Activated CD4-positive, alpha-beta T cell treated with anti-CD3 and anti-CD28 coated beads for 36 hours (primary cell): ENCODE measurements at regions not wholly inside any gene's neighbourhood (a gene's known extent, or its start where the extent isn't known, plus 50 kb on each side); places are given as distances from the start of the nearest gene placed in this dataset.
A peak's percentile ranks its signal among the peaks of the same experiment; 100 is the strongest.
"Not testable (repeated sequence)": the region's sequence is repeated elsewhere in the genome, so short reads cannot be mapped to it uniquely, and the experiment has no call there.

Experiments used
- ATAC-seq: fragments of 200-7000 bp; cut with Tn5 transposase; one replicate; pipeline ENCODE4 v1.10.0; 2021; ENCODE audit warnings: mild to moderate bottlenecking, moderate library complexity
- CTCF ChIA-PET: fragments of 350-600 bp; sonication (Branson Sonifier 250); formaldehyde crosslinking; loops from one replicate; lab custom pipeline; 2021; ENCODE audit warnings: antibody characterized with exemption; lab: Charles Lee
- POLR2A ChIA-PET: fragments of 350-600 bp; sonication (Branson Sonifier 250); formaldehyde crosslinking; loops from one replicate; lab custom pipeline; 2021; ENCODE audit warnings: antibody characterized with exemption, inconsistent platforms; lab: Charles Lee
- DNase-seq: peaks from one replicate; pipeline ENCODE4 v3.0.0-alpha.2; 2020
- H3K27ac Mint-ChIP-seq: one replicate; pipeline ENCODE4 v1.8.0; 2021; ENCODE audit warnings: mixed read lengths
- H3K27me3 Mint-ChIP-seq: one replicate; pipeline ENCODE4 v1.8.0; 2021; ENCODE audit warnings: mixed read lengths
- H3K36me3 Mint-ChIP-seq: one replicate; pipeline ENCODE4 v1.8.0; 2021; ENCODE audit warnings: low read depth, mixed read lengths
- H3K4me1 Mint-ChIP-seq: one replicate; pipeline ENCODE4 v1.8.0; 2021; ENCODE audit warnings: mixed read lengths
- H3K4me3 Mint-ChIP-seq: one replicate; pipeline ENCODE4 v1.8.0; 2021; ENCODE audit warnings: mild to moderate bottlenecking, moderate library complexity, mixed read lengths
- H3K9me3 Mint-ChIP-seq: one replicate; pipeline ENCODE4 v1.8.0; 2021; ENCODE audit warnings: low read depth, mixed read lengths
- intact Hi-C, 2 experiments: fragments of 100-400 bp; cut with DNase I in 1 of 2; cut with micrococcal nuclease in 1 of 2; formaldehyde crosslinking; loops; one replicate each; pipeline versions ENCODE4 v1.14.2 to v1.15.1; 2022 to 2024; cut with DNase I, micrococcal nuclease

GRCh38 chr7:106731187-106731586, 70.2 kb upstream of the CCDC71L start:
- no peak overlapping the region for H3K4me3 Mint-ChIP-seq
- no peak for DNase-seq
- intact Hi-C loops: no loop called here

GRCh38 chr7:106731646-106732444, 70.9 kb upstream of the CCDC71L start:
- CTCF ChIA-PET: interaction anchor here (0.5 to 3.7 kb wide), 9 partner anchors 8 to 436 kb away, joined by 3 to 21 read pairs (median 4); partner anchors contain the start of gene CCDC71L
- peaks cover 53% of the 10 kb centered on the region for H3K4me1 Mint-ChIP-seq

More at GRCh38 chr7:106731187-106731586, 70.2 kb upstream of the CCDC71L start:
- no peaks in the 10 kb centered on the region for H3K27me3 Mint-ChIP-seq
- CTCF ChIA-PET: interaction anchor here (0.5 to 3.7 kb wide), 11 partner anchors 9 to 555 kb away, joined by 3 to 21 read pairs (median 4); partner anchors contain the start of gene CCDC71L
- H3K27ac Mint-ChIP-seq: no peak overlapping the region
- no peak for ATAC-seq
- H3K9me3 Mint-ChIP-seq: no peaks in the 10 kb centered on the region
- peaks cover 2% of the 10 kb centered on the region for H3K36me3 Mint-ChIP-seq
- peaks cover 47% of the 10 kb centered on the region for H3K4me1 Mint-ChIP-seq
- POLR2A ChIA-PET: no interaction called here

GRCh38 chr7:106735637-106736036, 74.7 kb upstream of the CCDC71L start:
- DNase-seq (no peak), ATAC-seq (no peak)
- no peaks in the 10 kb centered on the region for H3K27me3 Mint-ChIP-seq
- POLR2A ChIA-PET: no interaction called here
- H3K4me1 Mint-ChIP-seq: peaks cover 48% of the 10 kb centered on the region
- no peaks in the 10 kb centered on the region for H3K9me3 Mint-ChIP-seq
- CTCF ChIA-PET: interaction anchor here (0.6 to 4.5 kb wide), 30 partner anchors 9 to 1272 kb away, joined by 3 to 92 read pairs (median 5); partner anchors contain the start of genes CCDC71L and NAMPT
- no peak overlapping the region for H3K4me3 Mint-ChIP-seq
- H3K36me3 Mint-ChIP-seq: peaks cover 2% of the 10 kb centered on the region
- H3K27ac Mint-ChIP-seq: peak overlapping the region; percentile 75
- intact Hi-C loops: loop anchor here (1.0 to 5.0 kb wide), 5 partner anchors 17 to 559 kb away; no protein-coding TSS in a partner anchor

More at GRCh38 chr7:106731646-106732444, 70.9 kb upstream of the CCDC71L start:
- Mint-ChIP-seq H3K4me3 (no peak overlapping the region), H3K9me3 (no peaks in the 10 kb centered on the region), H3K27me3 (no peaks in the 10 kb centered on the region), H3K27ac (peak overlapping the region; percentile 3), H3K36me3 (peaks cover 2% of the 10 kb centered on the region)
- intact Hi-C loops: no loop called here
- no peak for ATAC-seq
- no peak for DNase-seq
- POLR2A ChIA-PET: no interaction called here

GRCh38 chr7:106736123-106736507, 75.2 kb upstream of the CCDC71L start:
- H3K4me1 Mint-ChIP-seq: peaks cover 43% of the 10 kb centered on the region
- peak overlapping the region; percentile 75 for H3K27ac Mint-ChIP-seq
- H3K36me3 Mint-ChIP-seq: peaks cover 2% of the 10 kb centered on the region
- H3K4me3 Mint-ChIP-seq: no peak overlapping the region
- intact Hi-C loops: loop anchor here (1.0 to 5.0 kb wide), 5 partner anchors 17 to 560 kb away; no protein-coding TSS in a partner anchor
- no peak for ATAC-seq
- no peaks in the 10 kb centered on the region for H3K27me3 Mint-ChIP-seq
- no peak for DNase-seq
- CTCF ChIA-PET: interaction anchor here (0.6 to 4.5 kb wide), 40 partner anchors 9 to 942 kb away, joined by 3 to 92 read pairs (median 4); partner anchors contain the start of genes CCDC71L and NAMPT
- POLR2A ChIA-PET: interaction anchor here (0.6 kb wide), 1 partner anchor 562 kb away, joined by 3 read pairs; no protein-coding TSS in a partner anchor
- H3K9me3 Mint-ChIP-seq: no peaks in the 10 kb centered on the region

GRCh38 chr7:106736508-106737201, 75.7 kb upstream of the CCDC71L start:
- peaks cover 2% of the 10 kb centered on the region for H3K36me3 Mint-ChIP-seq
- ChIA-PET CTCF (interaction anchor here (0.6 to 4.5 kb wide), 43 partner anchors 8 to 928 kb away, joined by 3 to 92 read pairs (median 4); partner anchors contain the start of genes CCDC71L and NAMPT), POLR2A (interaction anchor here (0.6 kb wide), 1 partner anchor 562 kb away, joined by 3 read pairs; no protein-coding TSS in a partner anchor)
- peak overlapping the region; percentile 75 for H3K27ac Mint-ChIP-seq
- no peaks in the 10 kb centered on the region for H3K27me3 Mint-ChIP-seq
- peaks cover 37% of the 10 kb centered on the region for H3K4me1 Mint-ChIP-seq
- H3K4me3 Mint-ChIP-seq: no peak overlapping the region
- intact Hi-C loops: loop anchor here (1.0 to 5.0 kb wide), 5 partner anchors 18 to 560 kb away; no protein-coding TSS in a partner anchor
- H3K9me3 Mint-ChIP-seq: no peaks in the 10 kb centered on the region
- peak; percentile 95 for ATAC-seq
- DNase-seq: peak; percentile 60

- POLR2A ChIA-PET: no interaction called here
- DNase-seq (no peak), ATAC-seq (no peak)
- no peaks in the 10 kb centered on the region for H3K27me3 Mint-ChIP-seq
- H3K27ac Mint-ChIP-seq: peak overlapping the region; percentile 75
- H3K4me1 Mint-ChIP-seq: peaks cover 33% of the 10 kb centered on the region
- H3K9me3 Mint-ChIP-seq: no peaks in the 10 kb centered on the region
- CTCF ChIA-PET: interaction anchor here (0.7 to 4.5 kb wide), 23 partner anchors 7 to 560 kb away, joined by 3 to 92 read pairs (median 8); partner anchors contain the start of gene CCDC71L
- H3K36me3 Mint-ChIP-seq: peaks cover 2% of the 10 kb centered on the region
- H3K4me3 Mint-ChIP-seq: no peak overlapping the region
- intact Hi-C loops: loop anchor here in 1 of 2 experiments (2.0 to 5.0 kb wide), 2 partner anchors 18 to 135 kb away; no protein-coding TSS in a partner anchor
These were observed 76.2 kb upstream of the CCDC71L start for GRCh38 chr7:106737202-106737562.

GRCh38 chr7:106740806-106741205, 79.8 kb upstream of the CCDC71L start:
- H3K9me3 Mint-ChIP-seq: no peaks in the 10 kb centered on the region
- H3K27me3 Mint-ChIP-seq: no peaks in the 10 kb centered on the region
- ATAC-seq: no peak
- intact Hi-C loops: no loop called here
- no peak overlapping the region for H3K4me3 Mint-ChIP-seq
- peaks cover 24% of the 10 kb centered on the region for H3K4me1 Mint-ChIP-seq
- ChIA-PET CTCF (interaction anchor here (0.6 to 2.0 kb wide), 10 partner anchors 9 to 574 kb away, joined by 3 to 8 read pairs (median 3); partner anchors contain the start of gene CCDC71L), POLR2A (no interaction called here)
- H3K36me3 Mint-ChIP-seq: no peaks in the 10 kb centered on the region
- no peak for DNase-seq
- no peak overlapping the region for H3K27ac Mint-ChIP-seq

- H3K27me3 Mint-ChIP-seq: peaks cover 6% of the 10 kb centered on the region
- ChIA-PET CTCF (interaction anchor here (1.0 to 1.4 kb wide), 4 partner anchors 8 to 89 kb away, joined by 3 to 10 read pairs (median 6); no protein-coding TSS in a partner anchor), POLR2A (no interaction called here)
- no peaks in the 10 kb centered on the region for H3K9me3 Mint-ChIP-seq
- H3K4me3 Mint-ChIP-seq: no peak overlapping the region
- DNase-seq (peak; percentile 32), ATAC-seq (peak; percentile 81)
- peaks cover 11% of the 10 kb centered on the region for H3K4me1 Mint-ChIP-seq
- intact Hi-C loops: loop anchor here in 1 of 2 experiments (2.0 kb wide), 1 partner anchor 28 kb away; no protein-coding TSS in a partner anchor
- no peaks in the 10 kb centered on the region for H3K36me3 Mint-ChIP-seq
- no peak overlapping the region for H3K27ac Mint-ChIP-seq
These were observed 83.7 kb upstream of the CCDC71L start for GRCh38 chr7:106744563-106745091.

- DNase-seq, H3K27ac Mint-ChIP-seq, POLR2A ChIA-PET, H3K36me3 Mint-ChIP-seq, H3K4me3 Mint-ChIP-seq, intact Hi-C loops, H3K9me3 Mint-ChIP-seq, ATAC-seq, H3K27me3 Mint-ChIP-seq: not testable (repeated sequence)
- CTCF ChIA-PET: interaction anchor here (0.5 to 1.4 kb wide), 5 partner anchors 10 to 571 kb away, joined by 3 to 6 read pairs (median 4); no protein-coding TSS in a partner anchor
- H3K4me1 Mint-ChIP-seq: peaks cover 11% of the 10 kb centered on the region
These were observed 86.3 kb upstream of the CCDC71L start for GRCh38 chr7:106747301-106747700.

GRCh38 chr7:106747804-106748203, 86.8 kb upstream of the CCDC71L start:
- CTCF ChIA-PET: interaction anchor here (0.5 to 1.4 kb wide), 6 partner anchors 11 to 571 kb away, joined by 3 to 6 read pairs (median 4); no protein-coding TSS in a partner anchor
- H3K9me3 Mint-ChIP-seq: no peaks in the 10 kb centered on the region

More at GRCh38 chr7:106747804-106748203, 86.8 kb upstream of the CCDC71L start:
- DNase-seq (no peak), ATAC-seq (no peak)
- Mint-ChIP-seq H3K27me3 (peaks cover 8% of the 10 kb centered on the region), H3K4me3 (no peak overlapping the region), H3K27ac (no peak overlapping the region), H3K4me1 (peaks cover 11% of the 10 kb centered on the region), H3K36me3 (no peaks in the 10 kb centered on the region)
- POLR2A ChIA-PET: no interaction called here
- intact Hi-C loops: no loop called here
